HG02981 (cell line): ENCODE measurements at regions not wholly inside any gene's neighbourhood (a gene's known extent, or its start where the extent isn't known, plus 50 kb on each side); places are given as distances from the start of the nearest gene placed in this dataset.
"Not testable (repeated sequence)": the region's sequence is repeated elsewhere in the genome, so short reads cannot be mapped to it uniquely, and the experiment has no call there.

Experiments
- ATAC-seq: cut with Tn5 transposase; IDR thresholded peaks from one replicate; pipeline ENCODE4 v1.9.1; 2021; ENCODE audit warnings: mild to moderate bottlenecking, moderate library complexity; ENCODE audit not compliant: unreplicated experiment

DNA sequence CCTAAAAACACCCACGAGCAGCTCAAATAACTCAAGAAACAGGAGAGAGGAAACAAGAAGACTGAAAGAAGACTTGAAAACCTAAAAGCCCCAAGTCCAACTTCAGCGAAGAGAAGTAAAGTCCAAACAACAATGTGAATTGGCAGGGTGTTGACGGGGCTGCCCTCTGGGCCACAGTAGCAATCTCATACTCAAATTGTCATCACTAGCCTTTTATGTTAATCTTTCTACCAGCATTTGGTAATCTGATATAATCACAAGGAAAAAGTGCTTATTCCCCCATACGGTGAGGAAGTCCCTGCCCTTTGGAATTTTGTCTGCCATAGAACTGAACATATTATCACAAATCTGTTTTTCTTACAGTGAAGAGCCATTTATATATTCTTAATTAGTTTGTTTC is 51.5 kb upstream of the IFNE start:
- no peak for ATAC-seq

DNA sequence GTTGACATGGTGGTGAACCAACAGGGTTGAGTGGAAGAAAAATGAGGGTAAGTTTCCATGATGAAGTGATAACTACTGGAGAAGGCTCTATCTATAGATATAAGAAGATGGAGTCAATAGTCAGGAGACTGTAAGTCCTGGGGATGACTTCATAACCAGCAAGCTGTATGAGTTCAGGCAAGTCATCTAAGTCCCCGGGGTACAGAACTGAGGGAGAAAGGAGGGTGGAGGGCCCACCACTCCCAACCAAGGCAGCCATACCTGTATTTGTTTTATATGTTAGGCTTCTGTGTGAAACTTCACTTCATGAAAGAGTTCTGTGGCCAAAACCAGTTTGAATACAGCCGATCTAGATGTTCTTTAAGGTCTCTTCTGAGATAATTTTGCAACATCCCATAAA is 53.3 kb upstream of the IFNE start:
- ATAC-seq, result no peak

DNA sequence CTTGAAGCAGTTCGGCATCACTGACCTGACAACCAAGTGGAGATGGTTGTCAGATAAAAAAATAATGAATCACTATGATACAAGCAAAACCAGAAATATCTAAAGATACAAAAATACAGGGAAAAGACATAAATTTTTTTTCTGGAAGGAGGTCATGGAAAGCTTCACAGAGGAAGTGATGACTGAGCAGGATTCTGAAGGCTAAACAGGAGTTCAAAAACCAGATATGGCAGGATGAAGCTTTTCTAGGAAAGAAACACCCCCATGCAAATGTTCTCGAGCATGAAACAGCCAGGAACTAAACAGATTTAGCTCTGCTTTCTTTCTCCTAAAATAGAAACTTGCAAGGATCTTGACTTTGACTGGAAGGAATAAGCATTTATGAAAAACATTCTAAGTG is 60.7 kb upstream of the IFNE start:
- ATAC-seq, result no peak

DNA sequence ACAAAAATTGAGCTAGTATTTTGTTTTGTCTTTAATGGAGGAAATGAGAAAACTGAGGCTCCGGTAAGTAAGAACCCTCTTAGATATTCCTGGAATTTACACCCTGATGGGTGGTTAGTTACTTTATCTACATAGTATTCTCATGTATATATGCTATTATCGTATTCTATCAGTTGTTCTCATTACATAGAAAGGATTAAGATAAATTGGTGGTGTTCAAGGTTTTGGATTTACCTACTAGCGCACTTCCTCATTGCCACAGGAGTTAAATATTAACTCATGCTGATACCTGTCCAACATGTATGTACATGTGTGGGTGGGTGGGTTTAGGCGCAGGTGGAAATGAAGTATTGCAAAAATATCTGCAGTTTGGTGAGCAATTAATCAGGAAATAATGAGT is 61.1 kb upstream of the IFNE start:
- ATAC-seq, result no peak

DNA sequence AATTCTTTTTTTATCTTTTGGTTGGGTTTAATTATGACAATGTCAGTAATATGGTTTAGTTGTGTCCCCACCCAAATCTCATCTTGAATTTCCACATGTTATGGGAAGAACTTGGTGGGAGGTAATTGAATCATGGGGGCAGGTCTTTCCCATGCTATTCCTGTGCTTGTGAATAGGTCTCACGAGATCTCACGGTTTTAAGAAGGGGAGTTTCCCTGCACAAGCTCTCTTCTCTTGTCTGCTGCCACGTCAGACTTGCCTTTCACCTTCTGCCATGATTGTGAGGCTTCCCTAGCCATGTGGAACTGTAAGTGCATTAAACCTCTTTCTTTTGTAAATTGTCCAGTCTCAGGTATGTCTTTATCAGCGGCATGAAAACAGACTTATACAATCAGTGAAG is 61.7 kb upstream of the IFNE start:
- ATAC-seq, result not testable (repeated sequence)

DNA sequence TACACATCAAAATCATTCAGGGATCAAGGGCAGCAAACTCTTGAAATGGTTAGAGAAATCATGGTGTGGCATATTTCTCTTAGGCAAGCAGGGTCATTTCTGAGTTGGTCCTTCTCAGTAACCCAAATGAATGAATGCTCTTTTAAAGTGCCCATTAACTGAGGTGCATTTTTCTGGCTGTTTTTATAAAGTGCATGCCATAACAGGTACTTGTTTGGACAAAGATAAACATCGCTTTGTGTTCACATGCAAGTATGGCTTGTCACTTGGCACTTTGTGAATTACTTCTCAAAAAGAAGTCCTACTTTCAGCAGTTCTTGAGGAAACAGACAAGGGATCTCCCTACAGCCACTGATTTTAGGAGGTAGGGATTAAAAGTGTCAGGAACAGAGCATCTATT is 64.8 kb upstream of the IFNE start:
- ATAC-seq, result no peak

DNA sequence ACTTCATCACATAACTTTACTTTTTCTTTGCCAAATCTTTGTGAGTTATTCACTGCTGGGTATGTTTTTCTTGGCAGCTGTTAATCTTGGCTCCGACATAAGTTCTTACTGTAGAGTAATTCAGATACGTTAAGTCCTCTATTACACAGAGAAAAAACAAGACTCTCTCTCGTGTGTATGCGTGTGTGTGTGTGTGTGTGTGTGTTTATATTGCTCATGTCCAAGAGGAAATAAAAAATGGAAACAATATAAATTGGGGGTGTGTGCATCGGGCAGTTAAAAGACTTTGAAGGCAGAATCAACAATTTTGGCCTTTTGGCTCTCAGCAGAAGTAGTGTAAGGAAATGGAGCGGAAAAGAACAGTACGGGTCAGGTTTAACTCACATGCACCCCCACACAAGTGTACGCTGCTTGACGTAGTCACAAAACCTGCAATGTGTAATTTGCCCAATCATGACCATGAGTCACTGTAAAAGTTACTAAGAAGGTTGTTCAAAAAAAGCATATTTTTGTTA is 67.2 kb upstream of the IFNE start:
- no peak for ATAC-seq

DNA sequence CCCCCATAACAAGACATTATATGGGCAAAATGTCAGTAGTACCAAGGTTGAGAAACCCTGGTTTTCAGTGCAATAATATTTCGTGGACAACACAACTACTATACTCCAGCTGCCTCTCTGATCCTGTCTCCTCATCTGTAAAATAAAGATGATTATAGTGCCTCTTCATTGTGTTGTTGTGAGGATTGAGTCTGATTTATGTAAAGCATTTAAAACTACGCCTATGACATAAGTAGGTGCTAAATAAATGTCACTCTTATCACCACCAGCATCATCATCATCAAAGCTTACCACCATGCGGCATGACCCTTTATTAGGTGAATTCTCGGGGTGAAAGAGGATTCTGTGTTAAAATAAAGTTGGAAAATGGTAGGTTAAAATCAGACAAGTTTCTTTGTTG is 67.8 kb upstream of the IFNE start:
- no peak for ATAC-seq

DNA sequence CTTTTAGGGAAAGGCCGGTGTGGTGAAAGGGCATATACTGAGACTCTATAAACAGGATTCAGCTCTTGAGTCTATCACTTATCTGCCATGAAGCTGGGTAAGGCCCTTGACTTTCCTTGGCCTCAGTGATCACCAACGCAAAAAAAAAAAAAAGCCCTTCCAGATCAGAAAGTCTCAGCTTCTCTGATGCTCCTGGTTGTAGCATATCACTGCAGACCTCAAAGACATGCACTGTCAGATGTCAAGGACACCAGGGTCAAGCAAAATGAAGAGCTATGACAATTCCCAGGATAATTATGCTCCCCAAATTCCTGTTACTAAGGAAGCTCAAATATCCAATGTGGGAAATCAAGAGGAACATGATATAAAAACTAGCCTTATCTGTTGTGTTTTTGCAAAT is 68.3 kb upstream of the IFNE start:
- no peak for ATAC-seq

DNA sequence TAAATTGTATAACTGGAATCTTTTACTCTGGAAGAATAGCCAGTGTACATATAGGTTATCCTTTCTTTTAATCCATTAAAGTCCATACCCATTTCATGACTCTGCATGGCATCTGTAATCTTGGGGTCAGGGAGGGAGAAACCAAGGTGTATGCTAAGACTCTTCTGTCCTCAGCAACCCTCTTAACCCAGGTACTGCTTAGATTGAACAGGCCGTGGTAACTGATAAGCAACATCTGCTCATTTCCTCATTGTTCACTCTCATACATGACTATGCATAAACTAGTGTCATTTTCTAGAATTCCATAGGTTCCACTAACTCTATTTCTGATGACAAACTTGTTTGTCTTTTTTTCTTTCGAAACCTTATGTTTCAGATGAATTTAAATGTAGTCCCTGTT is 69.3 kb upstream of the IFNE start:
- no peak for ATAC-seq

DNA sequence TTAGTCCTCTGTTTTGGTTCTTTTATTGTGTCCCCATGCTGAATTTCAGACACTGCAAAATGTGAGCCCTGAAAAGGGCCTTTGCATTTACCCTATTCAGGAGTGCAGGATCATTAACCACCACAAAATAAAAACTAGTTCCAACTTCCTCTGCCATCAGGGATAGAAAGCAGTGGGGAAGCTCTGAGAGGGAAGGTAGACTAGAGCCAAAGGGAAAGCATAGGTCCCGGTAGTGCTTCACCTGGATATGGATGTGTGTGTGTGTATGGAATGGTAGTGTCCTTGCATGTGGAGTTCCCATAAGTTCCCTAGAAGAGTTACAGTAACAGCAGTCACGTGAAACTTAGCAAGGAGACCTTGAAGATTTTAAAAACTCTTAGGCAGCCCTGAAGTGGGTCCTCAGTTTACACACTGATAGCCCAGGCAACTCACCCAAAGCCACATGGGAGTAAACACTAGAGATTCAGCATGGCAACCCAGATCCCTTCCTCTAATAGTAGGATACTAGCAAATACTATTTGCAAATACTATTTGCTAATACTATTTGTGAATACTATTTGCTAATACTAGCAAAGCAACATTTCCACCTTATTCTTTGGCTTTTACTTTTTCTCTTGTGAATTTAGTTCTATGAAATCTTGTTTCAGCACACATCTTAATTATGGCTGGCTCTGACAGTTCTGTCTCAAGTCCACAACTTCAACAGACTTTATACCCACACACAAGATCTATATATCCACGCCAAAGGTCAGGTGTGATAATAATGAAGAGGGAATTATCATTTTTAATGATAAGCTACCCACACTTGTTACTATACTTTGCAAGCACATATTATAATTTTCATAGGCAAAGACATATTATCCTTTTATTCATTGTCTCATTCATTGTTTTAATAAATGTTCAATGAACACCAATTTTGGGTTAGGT is 70.4 kb upstream of the IFNE start:
- ATAC-seq, result no peak

DNA sequence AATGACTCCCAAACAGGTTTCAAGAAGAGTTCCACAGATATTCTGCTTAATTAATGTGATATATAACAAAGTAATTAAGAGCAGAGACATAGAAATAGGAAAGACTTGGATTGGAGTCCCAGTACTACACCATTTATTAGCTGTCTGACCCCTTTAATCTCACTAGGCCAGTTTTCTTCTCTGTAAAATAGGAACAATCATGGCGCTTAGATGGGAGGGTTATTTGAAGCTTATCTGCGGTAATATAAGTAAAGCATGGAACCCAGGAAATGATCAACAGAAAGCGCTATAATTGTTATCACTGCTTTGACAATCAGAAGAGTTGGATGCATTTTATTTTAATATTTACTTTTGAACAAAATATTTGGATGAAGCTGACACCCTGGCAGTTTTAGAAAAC is 71.3 kb upstream of the IFNE start:
- ATAC-seq, result no peak

DNA sequence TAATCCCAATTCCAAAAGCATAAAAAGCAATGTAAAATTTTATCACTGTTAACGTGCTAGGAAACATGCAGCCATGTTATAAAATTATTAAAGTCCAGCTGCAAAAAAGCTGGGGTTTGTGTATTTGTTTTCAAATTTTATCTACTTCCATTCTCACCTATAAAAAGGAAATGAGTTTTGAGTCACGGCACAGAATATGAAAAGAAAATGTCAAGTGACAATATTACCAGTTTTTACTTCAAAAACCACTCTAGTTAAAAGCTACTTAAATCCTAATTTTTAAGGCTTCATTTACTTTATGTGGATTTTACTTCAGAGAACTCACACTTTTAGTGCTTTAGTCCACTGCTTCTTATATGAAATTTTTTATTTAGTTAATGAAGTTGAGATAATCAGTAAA is 72.7 kb upstream of the IFNE start:
- ATAC-seq, result no peak

DNA sequence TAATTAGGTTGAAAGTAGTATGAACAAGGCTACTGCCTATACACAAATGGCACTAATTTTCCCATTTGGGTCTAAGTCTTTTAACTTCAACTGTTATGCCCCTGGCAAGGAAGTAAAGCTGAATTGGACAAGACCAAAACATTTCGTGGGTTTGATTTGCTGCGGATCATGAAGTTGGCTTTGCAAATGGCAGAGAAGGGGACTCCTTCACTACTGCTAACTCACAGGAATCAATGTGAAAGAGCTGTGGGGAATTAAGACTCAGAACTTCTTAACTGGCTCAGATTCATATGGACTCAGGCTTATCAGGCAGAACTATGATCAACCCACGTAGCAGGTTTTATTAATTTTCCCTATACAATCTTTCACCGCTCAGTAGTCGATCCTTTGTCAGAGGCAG is 73.8 kb upstream of the IFNE start:
- ATAC-seq, result no peak

DNA sequence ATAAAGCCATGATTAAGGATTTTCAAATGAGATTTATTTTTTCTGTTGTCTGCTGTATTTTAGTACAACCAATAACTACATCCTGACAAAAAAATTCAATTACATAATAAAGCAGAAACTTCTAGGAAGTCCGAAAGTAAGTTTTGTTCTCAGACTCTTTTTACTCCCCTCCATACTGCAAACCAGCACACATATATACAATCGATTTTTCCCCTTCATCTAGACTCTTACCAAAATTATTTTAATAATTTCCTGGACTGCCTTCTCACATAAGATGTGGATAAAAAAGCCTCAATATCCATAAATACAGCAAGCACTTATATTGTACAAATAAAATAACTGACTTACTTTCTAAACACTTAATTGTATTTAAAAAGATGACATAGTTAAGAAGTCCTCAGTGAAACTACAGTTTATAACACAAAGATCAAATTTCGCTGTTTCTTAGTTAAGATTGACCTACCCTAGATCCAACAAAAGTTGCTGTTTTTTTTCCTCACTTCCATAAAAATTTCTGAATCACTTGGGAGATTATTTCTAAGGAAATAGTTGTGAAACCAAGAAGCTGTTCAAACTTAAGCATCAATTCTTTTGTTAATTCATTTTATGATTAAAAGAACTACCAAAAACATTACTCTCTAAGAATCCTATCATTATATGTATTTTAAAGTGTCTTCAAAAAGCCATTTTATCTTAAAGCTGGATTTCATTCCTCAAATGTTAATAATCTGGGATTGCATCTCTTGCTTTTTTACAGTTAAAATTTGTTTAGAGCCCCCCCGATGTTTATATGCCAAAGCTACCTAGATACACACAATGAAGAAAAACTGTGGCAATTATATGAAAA is 74.7 kb upstream of the IFNE start:
- no peak for ATAC-seq

DNA sequence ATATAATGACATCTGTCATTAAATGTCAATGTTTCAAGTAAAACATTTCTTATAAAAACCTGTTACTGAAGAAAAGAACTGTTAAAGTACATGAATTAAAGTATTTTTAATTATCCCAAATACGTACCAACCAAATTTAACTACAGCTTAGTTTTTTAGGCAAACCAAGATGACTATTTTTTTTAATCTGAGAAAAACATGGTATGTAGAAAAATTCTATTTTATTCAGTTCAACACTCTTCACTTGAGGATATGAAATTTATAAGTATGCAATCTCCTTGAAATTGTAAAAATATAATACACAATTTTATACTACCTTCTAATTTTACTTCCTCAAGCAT is 75.3 kb upstream of the IFNE start:
- no peak for ATAC-seq

DNA sequence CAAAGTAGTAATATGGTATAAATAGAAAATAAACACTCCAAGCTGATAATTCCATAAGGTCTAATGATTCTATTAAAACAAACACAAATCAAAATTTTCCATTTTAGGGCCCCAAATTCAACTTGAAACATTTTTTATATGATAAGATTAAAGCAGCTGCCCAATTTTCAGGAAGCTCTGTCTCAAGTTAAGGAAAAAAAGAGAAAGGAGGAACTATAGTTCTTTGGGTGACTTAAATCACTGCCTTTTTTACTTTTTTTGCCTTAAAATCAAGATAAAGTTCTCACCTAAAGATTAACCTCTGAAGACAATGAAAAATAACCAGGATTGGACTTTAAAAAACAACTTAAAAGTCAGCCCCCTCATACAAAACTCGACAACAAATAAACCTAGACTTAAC is 76.0 kb upstream of the IFNE start:
- no peak for ATAC-seq

DNA sequence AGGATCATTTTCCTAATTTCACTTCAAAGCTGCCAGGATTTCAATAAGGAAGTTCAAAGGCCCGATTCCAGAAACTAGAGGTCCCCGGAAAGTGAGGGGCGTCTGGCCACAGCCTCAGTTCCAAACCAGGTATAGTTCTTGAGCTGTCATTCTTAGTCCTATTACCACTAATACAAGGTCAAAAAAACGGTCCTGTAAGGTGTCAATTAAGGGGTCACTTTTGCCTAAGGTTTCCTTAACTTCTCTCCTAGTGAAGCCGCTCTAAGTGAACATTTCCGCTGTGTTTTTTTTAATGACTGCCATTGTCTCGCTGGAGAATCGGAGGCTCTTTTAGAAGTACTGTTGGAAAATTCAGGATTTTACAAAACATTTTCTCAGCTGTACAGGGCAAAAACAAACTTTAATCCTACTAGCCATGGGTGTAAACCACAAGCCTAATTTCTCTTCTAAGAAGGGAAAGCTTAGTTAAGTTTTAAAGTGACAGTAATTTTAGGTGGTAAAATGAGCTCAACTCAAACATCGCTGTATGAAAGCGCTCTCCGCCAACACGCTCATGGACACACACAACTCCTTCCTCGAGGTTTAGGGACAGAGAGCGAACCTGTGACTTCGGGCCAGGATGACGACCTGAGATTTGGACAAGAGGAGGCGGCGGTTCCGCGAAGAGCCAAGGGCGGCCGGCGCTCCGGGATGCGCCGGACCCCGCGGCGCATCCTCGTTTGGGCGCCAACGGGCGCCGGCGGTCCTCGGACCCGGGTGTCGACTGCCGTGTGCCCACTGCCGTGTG is 76.7 kb upstream of the IFNE start:
- ATAC-seq, result no peak

DNA sequence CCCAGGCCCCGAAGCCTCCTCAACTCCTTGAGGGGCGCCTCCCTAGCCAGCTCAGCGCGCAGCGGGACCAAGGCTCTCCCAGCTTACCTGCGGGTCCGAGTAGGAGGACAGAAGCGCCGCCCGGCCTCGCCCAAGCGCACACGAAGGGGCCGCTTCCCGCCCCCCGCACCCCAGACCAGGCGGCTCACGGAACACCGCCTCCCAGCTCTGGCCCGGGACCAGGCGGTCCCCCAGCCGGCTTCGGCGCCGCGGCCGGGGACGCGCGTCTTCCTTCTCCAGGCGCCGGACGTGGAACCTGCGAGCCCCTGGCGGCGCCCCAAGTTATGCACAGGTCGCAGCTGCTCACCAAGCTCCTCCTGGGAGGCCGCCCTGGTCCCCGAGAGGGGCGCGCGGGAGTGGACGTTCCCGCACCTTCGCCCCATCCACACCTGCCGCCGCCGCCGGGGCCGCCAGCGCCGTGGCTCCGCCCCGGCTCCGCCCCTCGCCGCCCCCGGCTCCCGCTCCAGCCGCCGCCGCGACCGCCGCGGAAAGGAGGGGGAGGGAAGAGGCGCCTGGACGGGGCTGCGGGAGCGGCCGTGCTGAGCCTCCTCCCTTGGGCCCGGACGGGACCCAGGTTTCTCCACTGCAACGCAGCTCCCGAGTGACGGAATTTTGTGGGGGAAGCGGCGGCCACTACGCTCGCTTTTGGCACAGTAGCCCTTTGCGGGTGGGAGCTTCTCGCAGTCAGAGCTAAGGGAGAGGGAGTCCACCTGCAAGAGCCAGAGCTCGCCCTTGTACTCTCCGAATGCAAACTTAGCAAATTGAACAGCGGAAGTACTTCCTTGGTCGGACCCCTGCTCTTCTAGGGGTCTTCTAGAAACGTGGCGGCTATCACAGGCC is 77.5 kb upstream of the IFNE start:
- peak; percentile 50 for ATAC-seq

DNA sequence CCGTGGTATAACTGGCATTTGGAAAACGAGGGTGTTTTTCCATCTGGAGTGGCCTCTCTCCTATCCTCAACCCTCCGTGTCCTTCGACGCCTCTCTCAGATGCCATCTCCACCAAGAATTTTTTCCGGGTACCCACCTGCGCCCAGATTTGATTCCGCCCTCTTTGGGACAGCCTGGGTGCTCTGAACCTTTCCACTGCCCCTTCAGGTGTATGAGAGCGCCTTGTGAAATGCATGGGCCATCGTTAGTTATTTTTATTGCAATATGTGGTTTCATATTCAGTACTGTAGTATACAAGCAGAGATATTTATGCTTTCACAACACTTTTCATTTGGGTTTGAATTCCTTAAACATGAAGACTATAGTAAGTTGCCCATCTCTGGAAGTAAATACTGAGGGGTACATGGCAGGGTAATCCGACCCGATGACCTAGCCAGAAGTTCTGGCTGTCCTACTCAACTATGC is 78.2 kb upstream of the IFNE start:
- no peak for ATAC-seq
